ENCODE measurements at regions not wholly inside any gene's neighbourhood (a gene's known extent, or its start where the extent isn't known, plus 50 kb on each side); places are given as distances from the start of the nearest gene placed in this dataset.
"Not testable (repeated sequence)": the region's sequence is repeated elsewhere in the genome, so short reads cannot be mapped to it uniquely, and the experiment has no call there.

DNA sequence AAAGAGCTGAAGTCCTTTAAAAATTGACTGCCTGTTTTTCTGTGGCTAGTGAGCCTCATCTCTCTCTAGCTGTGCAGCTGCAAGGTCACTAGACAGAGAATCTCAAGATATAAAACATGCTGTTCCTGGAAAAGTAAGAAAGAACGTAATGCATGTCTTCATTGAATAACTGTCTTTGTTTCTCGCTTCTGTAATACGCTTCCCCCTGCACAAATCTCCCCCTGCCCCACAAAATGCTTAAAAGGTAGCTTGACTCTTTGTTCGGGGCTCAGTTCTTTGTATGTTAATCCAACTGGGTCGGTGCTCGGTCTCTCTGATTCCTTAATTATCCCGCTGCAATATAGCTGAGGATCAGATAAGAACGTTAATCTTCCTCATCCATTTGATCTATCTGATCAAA lies 1495.9 kb upstream of the DDX18 start:
- H3K36me3 ChIP-seq (ENCODE audit: control insufficient read depth, insufficient read depth, low read length); H3K27me3 ChIP-seq (ENCODE audit: control insufficient read depth, insufficient read depth, low read length); H3K4me3 ChIP-seq (ENCODE audit: low read depth, low read length); H3K27ac ChIP-seq (ENCODE audit: low read depth, low read length); H3K9me3 ChIP-seq (ENCODE audit: control insufficient read depth, insufficient read depth, low read length); H3K9ac ChIP-seq (ENCODE audit: low read depth, low read length): not testable (repeated sequence)
- peaks cover 16% of the 10 kb centered on the region; the same call in 1 of the 2 replicates for H3K4me1 ChIP-seq (ENCODE audit: control insufficient read depth, insufficient read depth, low read length)

DNA sequence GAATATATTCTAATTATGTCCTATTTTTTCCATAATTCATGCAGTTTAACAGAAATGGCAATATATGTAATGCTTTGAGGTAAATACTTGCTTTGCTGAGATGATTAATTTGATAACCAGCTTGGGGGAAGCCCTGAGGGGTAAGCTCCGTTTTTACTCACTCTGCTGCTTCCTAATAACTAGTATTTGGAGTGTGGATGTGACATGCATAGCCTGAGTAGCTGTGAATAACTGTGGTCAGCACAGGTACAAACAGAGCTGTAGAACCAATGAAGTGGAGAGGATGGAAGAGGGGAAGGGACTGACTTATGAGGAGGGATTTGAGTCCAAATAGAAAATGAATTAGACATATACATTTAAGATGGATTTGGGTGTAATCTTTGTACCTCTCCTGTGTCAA lies 1495.5 kb upstream of the DDX18 start:
- Histone ChIP-seq H3K36me3 (ENCODE audit: control insufficient read depth, insufficient read depth, low read length) (no peaks in the 10 kb centered on the region), H3K27ac (ENCODE audit: low read depth, low read length) (no peak overlapping the region), H3K9me3 (ENCODE audit: control insufficient read depth, insufficient read depth, low read length) (no peaks in the 10 kb centered on the region), H3K27me3 (ENCODE audit: control insufficient read depth, insufficient read depth, low read length) (no peaks in the 10 kb centered on the region), H3K4me1 (ENCODE audit: control insufficient read depth, insufficient read depth, low read length) (peaks cover 16% of the 10 kb centered on the region; the same call in 1 of the 2 replicates), H3K4me3 (ENCODE audit: low read depth, low read length) (no peak overlapping the region), H3K9ac (ENCODE audit: low read depth, low read length) (no peak overlapping the region)

DNA sequence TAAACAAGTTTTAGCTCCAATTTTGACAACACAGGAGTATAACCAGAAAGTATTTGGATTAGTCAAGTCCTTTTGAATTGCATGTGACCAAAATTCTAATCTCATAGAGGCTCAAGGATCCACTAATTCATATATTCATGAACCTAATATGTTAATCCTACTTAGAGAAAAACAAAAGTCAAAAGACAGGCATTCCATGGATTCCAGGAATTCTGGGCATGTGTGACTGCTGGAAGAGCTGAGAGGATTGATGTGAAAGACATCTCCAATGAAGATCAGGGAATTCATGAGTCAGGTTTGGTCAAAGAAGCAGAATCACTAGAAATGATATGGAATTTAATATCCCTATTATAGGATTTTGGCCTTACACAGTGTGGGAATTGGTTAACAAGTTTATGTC lies 1494.6 kb upstream of the DDX18 start:
- Histone ChIP-seq H3K9ac (ENCODE audit: low read depth, low read length) (no peak overlapping the region), H3K27ac (ENCODE audit: low read depth, low read length) (no peak overlapping the region), H3K9me3 (ENCODE audit: control insufficient read depth, insufficient read depth, low read length) (no peaks in the 10 kb centered on the region), H3K27me3 (ENCODE audit: control insufficient read depth, insufficient read depth, low read length) (no peaks in the 10 kb centered on the region), H3K4me1 (ENCODE audit: control insufficient read depth, insufficient read depth, low read length) (peaks cover 16% of the 10 kb centered on the region; the same call in 1 of the 2 replicates), H3K36me3 (ENCODE audit: control insufficient read depth, insufficient read depth, low read length) (no peaks in the 10 kb centered on the region), H3K4me3 (ENCODE audit: low read depth, low read length) (no peak overlapping the region)

DNA sequence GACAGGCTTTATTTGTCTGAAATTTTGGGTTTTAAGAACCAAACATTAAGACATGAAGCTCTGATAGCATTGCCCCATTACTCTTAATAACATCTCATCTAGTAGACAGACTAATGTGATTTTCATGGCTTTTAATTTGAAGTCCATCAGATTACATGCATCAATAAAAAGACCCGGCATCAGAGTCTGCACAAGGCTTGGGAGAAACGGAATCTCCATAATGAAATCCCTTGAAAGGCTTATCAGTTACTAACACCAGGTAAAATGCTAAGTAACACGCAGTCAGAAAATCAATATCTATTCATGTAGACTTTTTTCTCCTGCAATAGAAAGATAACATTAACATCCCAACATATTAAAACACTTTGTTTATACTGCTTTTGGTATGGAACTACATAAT lies 1485.2 kb upstream of the DDX18 start:
- Histone ChIP-seq H3K4me3 (ENCODE audit: low read depth, low read length) (no peak overlapping the region), H3K9ac (ENCODE audit: low read depth, low read length) (no peak overlapping the region), H3K27me3 (ENCODE audit: control insufficient read depth, insufficient read depth, low read length) (no peaks in the 10 kb centered on the region), H3K36me3 (ENCODE audit: control insufficient read depth, insufficient read depth, low read length) (no peaks in the 10 kb centered on the region), H3K4me1 (ENCODE audit: control insufficient read depth, insufficient read depth, low read length) (no peaks in the 10 kb centered on the region), H3K27ac (ENCODE audit: low read depth, low read length) (no peak overlapping the region), H3K9me3 (ENCODE audit: control insufficient read depth, insufficient read depth, low read length) (no peaks in the 10 kb centered on the region)

DNA sequence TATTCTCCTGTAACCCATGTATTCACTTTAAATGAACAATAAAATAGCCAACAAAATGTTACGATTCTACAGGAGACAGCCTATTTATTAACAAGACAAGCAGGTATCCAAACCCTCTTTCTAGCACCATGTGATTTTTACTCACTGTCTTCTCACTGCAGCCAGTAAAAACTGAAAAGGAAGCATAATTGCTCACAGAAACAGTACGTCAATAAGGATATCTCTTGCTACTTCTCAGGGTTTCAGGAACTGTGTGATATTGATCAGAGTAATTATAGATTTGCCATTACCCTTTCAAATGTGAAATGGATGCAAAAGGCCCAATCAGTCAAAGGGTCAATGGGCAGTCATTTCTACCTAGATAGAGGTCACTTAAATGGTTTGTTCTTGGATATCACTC lies 1473.8 kb upstream of the DDX18 start:
- H3K27ac ChIP-seq (ENCODE audit: low read depth, low read length), result no peak overlapping the region
- H3K27me3 ChIP-seq (ENCODE audit: control insufficient read depth, insufficient read depth, low read length), result no peaks in the 10 kb centered on the region
- no peak overlapping the region for H3K4me3 ChIP-seq (ENCODE audit: low read depth, low read length)
- no peaks in the 10 kb centered on the region for H3K36me3 ChIP-seq (ENCODE audit: control insufficient read depth, insufficient read depth, low read length)
- H3K9ac ChIP-seq (ENCODE audit: low read depth, low read length), result no peak overlapping the region
- no peaks in the 10 kb centered on the region for H3K9me3 ChIP-seq (ENCODE audit: control insufficient read depth, insufficient read depth, low read length)
- peaks cover 9% of the 10 kb centered on the region; the same call in 1 of the 2 replicates for H3K4me1 ChIP-seq (ENCODE audit: control insufficient read depth, insufficient read depth, low read length)

DNA sequence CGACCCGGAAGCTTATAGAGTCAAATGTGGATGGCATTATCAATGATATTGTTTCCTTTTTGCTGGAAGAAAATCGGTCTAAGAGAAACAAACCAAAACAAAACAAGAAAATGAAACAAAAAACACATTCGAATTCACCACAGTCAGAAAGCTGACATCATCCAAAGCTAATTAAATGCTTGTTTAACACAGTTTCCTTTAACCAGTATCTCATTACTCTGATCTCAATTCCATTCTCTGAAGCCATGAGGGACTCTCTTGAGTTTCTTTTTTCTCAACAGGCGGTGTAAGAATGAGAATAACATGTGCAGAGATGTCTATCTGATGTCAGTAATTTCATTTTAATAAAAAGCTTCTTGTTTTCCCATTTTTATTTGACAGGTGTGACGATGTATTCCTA lies 1448.3 kb upstream of the DDX18 start:
- no peak overlapping the region for H3K4me3 ChIP-seq (ENCODE audit: low read depth, low read length)
- no peaks in the 10 kb centered on the region for H3K9me3 ChIP-seq (ENCODE audit: control insufficient read depth, insufficient read depth, low read length)
- no peaks in the 10 kb centered on the region for H3K36me3 ChIP-seq (ENCODE audit: control insufficient read depth, insufficient read depth, low read length)
- H3K27ac ChIP-seq (ENCODE audit: low read depth, low read length), result no peak overlapping the region
- H3K27me3 ChIP-seq (ENCODE audit: control insufficient read depth, insufficient read depth, low read length), result no peaks in the 10 kb centered on the region
- no peak overlapping the region for H3K9ac ChIP-seq (ENCODE audit: low read depth, low read length)
- no peaks in the 10 kb centered on the region for H3K4me1 ChIP-seq (ENCODE audit: control insufficient read depth, insufficient read depth, low read length)

DNA sequence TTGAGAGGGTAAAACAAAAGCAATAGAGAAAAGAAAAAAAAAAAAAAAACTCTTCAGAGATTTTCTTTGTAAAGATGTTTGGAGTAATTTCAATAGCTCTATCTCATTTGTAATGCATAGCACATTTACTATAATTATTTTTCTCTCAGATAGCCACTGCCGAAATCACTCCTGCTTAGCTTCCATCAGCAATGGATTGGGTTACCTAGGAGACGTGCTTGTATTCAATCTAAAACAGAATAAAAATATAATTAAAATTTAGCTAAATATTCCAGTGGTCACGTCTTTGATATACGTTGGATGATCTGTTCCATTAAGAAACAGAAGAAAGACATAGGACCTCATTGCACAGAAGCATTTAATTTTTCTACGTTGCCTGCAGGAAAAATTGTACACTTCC lies 1435.7 kb upstream of the DDX18 start:
- Histone ChIP-seq H3K9me3 (ENCODE audit: control insufficient read depth, insufficient read depth, low read length) (no peaks in the 10 kb centered on the region), H3K9ac (ENCODE audit: low read depth, low read length) (no peak overlapping the region), H3K27me3 (ENCODE audit: control insufficient read depth, insufficient read depth, low read length) (no peaks in the 10 kb centered on the region), H3K4me3 (ENCODE audit: low read depth, low read length) (no peak overlapping the region), H3K27ac (ENCODE audit: low read depth, low read length) (no peak overlapping the region), H3K36me3 (ENCODE audit: control insufficient read depth, insufficient read depth, low read length) (no peaks in the 10 kb centered on the region), H3K4me1 (ENCODE audit: control insufficient read depth, insufficient read depth, low read length) (no peaks in the 10 kb centered on the region)

DNA sequence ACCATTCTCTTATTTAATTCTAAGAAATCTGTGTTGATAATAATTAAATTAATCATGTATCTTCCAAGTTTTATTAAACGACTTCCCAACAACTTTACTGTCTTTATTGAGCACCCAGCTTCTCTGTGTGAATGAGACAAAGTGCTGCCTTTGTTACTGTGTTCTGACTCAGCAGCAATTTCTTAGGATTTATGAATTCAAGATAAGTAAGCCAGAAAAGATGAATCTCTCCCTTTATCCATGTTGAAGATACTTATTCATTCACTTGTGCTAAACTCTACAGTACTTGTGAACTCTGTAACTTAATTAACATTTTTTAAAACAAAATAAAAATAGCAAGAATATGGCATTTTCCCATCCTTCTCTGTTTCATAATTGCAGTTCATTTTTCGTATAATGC lies 1403.3 kb upstream of the DDX18 start:
- no peak overlapping the region for H3K4me3 ChIP-seq (ENCODE audit: low read depth, low read length)
- no peak overlapping the region for H3K9ac ChIP-seq (ENCODE audit: low read depth, low read length)
- no peaks in the 10 kb centered on the region for H3K36me3 ChIP-seq (ENCODE audit: control insufficient read depth, insufficient read depth, low read length)
- no peak overlapping the region for H3K27ac ChIP-seq (ENCODE audit: low read depth, low read length)
- no peaks in the 10 kb centered on the region for H3K27me3 ChIP-seq (ENCODE audit: control insufficient read depth, insufficient read depth, low read length)
- peaks cover 4% of the 10 kb centered on the region; the same call in 1 of the 2 replicates for H3K9me3 ChIP-seq (ENCODE audit: control insufficient read depth, insufficient read depth, low read length)
- no peaks in the 10 kb centered on the region for H3K4me1 ChIP-seq (ENCODE audit: control insufficient read depth, insufficient read depth, low read length)

DNA sequence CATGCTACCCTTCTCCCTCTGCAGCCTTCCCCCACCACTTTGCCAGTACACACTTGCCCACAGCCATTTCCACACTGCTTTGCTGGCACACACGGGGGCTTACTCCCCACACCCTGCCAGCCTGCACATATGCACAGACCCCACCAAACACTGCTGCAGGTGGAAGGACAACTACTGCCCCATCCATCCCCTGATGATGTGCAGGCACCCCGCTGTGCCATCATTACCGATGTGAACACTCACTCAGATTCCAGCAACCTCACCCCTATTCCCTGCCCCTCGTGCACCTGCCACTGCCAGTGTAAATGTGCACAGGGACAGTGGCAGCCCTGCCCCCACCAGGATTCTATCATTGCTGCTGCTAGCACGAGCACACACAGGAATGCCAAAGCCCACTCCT lies 1400.8 kb upstream of the DDX18 start:
- H3K4me1 ChIP-seq (ENCODE audit: control insufficient read depth, insufficient read depth, low read length), result no peaks in the 10 kb centered on the region
- H3K27ac ChIP-seq (ENCODE audit: low read depth, low read length), result no peak overlapping the region
- H3K36me3 ChIP-seq (ENCODE audit: control insufficient read depth, insufficient read depth, low read length), result no peaks in the 10 kb centered on the region
- no peaks in the 10 kb centered on the region for H3K9me3 ChIP-seq (ENCODE audit: control insufficient read depth, insufficient read depth, low read length)
- no peak overlapping the region for H3K4me3 ChIP-seq (ENCODE audit: low read depth, low read length)
- no peaks in the 10 kb centered on the region for H3K27me3 ChIP-seq (ENCODE audit: control insufficient read depth, insufficient read depth, low read length)
- no peak overlapping the region for H3K9ac ChIP-seq (ENCODE audit: low read depth, low read length)

DNA sequence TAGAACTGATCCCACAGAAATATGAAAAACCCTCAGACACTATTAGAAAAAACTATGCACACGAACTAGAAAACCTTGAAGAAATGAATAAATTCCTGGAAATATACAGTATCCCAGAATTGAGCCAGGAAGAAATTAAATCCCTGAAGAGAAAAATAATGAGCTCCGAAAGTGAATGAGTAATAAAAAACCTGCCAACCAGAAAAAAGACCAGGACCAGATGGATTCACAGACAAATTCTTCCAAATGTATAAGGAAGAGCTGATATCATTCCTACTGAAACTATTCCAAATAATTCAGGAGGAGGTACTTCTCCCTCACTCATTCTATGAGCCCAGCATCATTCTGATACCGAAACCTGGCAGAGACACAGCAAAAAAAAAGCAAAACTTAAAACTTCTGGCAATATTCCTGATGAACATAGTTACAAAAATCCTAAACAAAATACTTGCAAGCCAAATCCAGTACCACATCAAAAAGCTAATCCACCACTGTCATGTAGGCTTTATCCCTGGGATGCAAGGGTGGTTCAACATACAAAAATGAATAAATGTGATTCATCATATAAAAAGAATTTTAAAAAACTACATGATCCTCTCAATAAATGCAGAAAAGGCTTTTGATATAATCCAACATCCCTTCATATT lies 1397.6 kb upstream of the DDX18 start:
- Histone ChIP-seq H3K4me1 (ENCODE audit: control insufficient read depth, insufficient read depth, low read length) (no peaks in the 10 kb centered on the region), H3K27me3 (ENCODE audit: control insufficient read depth, insufficient read depth, low read length) (no peaks in the 10 kb centered on the region), H3K36me3 (ENCODE audit: control insufficient read depth, insufficient read depth, low read length) (no peaks in the 10 kb centered on the region), H3K4me3 (ENCODE audit: low read depth, low read length) (no peak overlapping the region), H3K27ac (ENCODE audit: low read depth, low read length) (no peak overlapping the region), H3K9ac (ENCODE audit: low read depth, low read length) (no peak overlapping the region), H3K9me3 (ENCODE audit: control insufficient read depth, insufficient read depth, low read length) (no peaks in the 10 kb centered on the region)

DNA sequence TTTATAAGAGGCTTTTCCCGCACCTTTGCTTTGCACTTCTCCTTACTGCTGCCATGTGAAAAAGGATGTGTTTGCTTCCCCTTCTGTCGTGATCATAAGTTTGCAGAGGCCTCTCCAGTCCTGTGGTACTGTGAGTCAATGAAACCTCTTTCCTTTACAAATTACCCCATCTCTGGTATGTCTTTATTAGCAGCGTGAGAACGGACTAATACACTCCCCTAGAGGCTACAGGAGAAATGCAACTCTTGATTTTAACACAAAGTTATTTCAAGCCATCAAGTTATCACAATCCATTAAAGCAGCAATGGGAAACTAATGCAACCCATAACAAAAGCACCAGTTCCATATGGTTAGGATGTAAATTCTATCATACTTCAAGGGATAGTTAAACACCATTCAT lies 1378.8 kb upstream of the DDX18 start:
- no peak overlapping the region for H3K9ac ChIP-seq (ENCODE audit: low read depth, low read length)
- H3K9me3 ChIP-seq (ENCODE audit: control insufficient read depth, insufficient read depth, low read length), result peaks cover 18% of the 10 kb centered on the region
- no peak overlapping the region for H3K27ac ChIP-seq (ENCODE audit: low read depth, low read length)
- H3K27me3 ChIP-seq (ENCODE audit: control insufficient read depth, insufficient read depth, low read length), result no peaks in the 10 kb centered on the region
- H3K4me3 ChIP-seq (ENCODE audit: low read depth, low read length), result no peak overlapping the region
- H3K4me1 ChIP-seq (ENCODE audit: control insufficient read depth, insufficient read depth, low read length), result no peaks in the 10 kb centered on the region
- no peaks in the 10 kb centered on the region for H3K36me3 ChIP-seq (ENCODE audit: control insufficient read depth, insufficient read depth, low read length)
